GM12878 (cell line): ENCODE measurements at regions not wholly inside any gene's neighbourhood (a gene's known extent, or its start where the extent isn't known, plus 50 kb on each side); places are given as distances from the start of the nearest gene placed in this dataset.

Experiments
- ATAC-seq: fragments of 200-7000 bp; cut with Tn5 transposase; 3 replicates; pipeline ENCODE4 v1.9.1; 2020; ENCODE audit warnings: mild to moderate bottlenecking, moderate library complexity
- BruUV-seq: library from RNA; stranded (reverse); fragments of 400-500 nt; replicated peaks from 2 replicates; lab custom pipeline; 2021; lab: Mats Ljungman, UMichigan
- CTCF ChIA-PET: fragments of 300-600 bp; sonication (Branson Sonifier 250); formaldehyde crosslinking; extraction: SDS; loops from one replicate; lab custom pipeline; 2021; ENCODE audit warnings: inconsistent platforms; lab: Yijun Ruan, JAX
- POLR2A ChIA-PET: fragments of 350-600 bp; formaldehyde crosslinking; extraction: SDS; loops from one replicate; lab custom pipeline; 2021; ENCODE audit warnings: inconsistent platforms; lab: Charles Lee
- RAD21 ChIA-PET: fragments of 300-600 bp; sonication (Branson Sonifier 250); formaldehyde crosslinking; loops from one replicate; lab custom pipeline; 2023; ENCODE audit warnings: antibody characterized with exemption; ENCODE audit not compliant: unreplicated experiment; lab: Charles Lee
- SMC1A ChIA-PET: fragments of 300-600 bp; sonication (Branson Sonifier 250); formaldehyde crosslinking; loops from one replicate; lab custom pipeline; 2023; ENCODE audit not compliant: unreplicated experiment, uncharacterized antibody; lab: Charles Lee
- DNase-seq: peaks from one replicate; pipeline ENCODE4 v3.0.0-alpha.2; 2011; ENCODE audit warnings: low read depth, low spot score
- FAIRE-seq: peaks from 3 replicates; lab custom pipeline; 2011; peaks lifted over from hg19 to GRCh38; lab: Jason Lieb, UNC
- H2AFZ ChIP-seq: 2 replicates; pipeline ENCODE4 v1.6.0; 2011; ENCODE audit warnings: low read depth, low read length, control low read depth; ENCODE audit not compliant: control insufficient read depth
- H3K27ac ChIP-seq: 2 replicates; pipeline ENCODE4 v1.5.1; 2011; ENCODE audit warnings: control low read depth; ENCODE audit not compliant: control insufficient read depth, insufficient read depth
- H3K27me3 ChIP-seq, 2 experiments: replicated peaks in 1 of 2; 2 replicates each; pipeline versions ENCODE4 v1.6.0 to v1.6.1; 2011; ENCODE audit warnings: low read length in 1 of 2; ENCODE audit not compliant: control insufficient read depth in 2 of 2, insufficient read depth in 2 of 2
- H3K36me3 ChIP-seq, 2 experiments: 2 replicates each; pipeline ENCODE4 v1.5.1; 2011; ENCODE audit warnings: low read length in 1 of 2; ENCODE audit not compliant: control insufficient read depth in 2 of 2, insufficient read depth in 2 of 2
- H3K4me1 ChIP-seq: 2 replicates; pipeline ENCODE4 v1.6.1; 2011; ENCODE audit warnings: mild to moderate bottlenecking, low read length, moderate library complexity, mixed read lengths; ENCODE audit not compliant: control insufficient read depth, insufficient read depth
- H3K4me2 ChIP-seq: 2 replicates; pipeline ENCODE4 v1.6.0; 2011; ENCODE audit warnings: control low read depth; ENCODE audit not compliant: control insufficient read depth, insufficient read depth
- H3K4me3 ChIP-seq: fragments of 200-600 bp; sonication (generic); 2 replicates; pipeline ENCODE4 v1.5.1; 2016
- H3K79me2 ChIP-seq: 2 replicates; pipeline ENCODE4 v1.6.0; 2011; ENCODE audit warnings: low read length; ENCODE audit not compliant: control insufficient read depth, insufficient read depth
- H3K9ac ChIP-seq: 2 replicates; pipeline ENCODE4 v1.8.0; 2011; ENCODE audit warnings: low read length, control low read depth, mixed read lengths; ENCODE audit not compliant: control insufficient read depth, insufficient read depth
- H3K9me3 ChIP-seq: replicated peaks from 3 replicates; pipeline ENCODE4 v1.5.1; 2011; ENCODE audit warnings: mild to moderate bottlenecking, low read length; ENCODE audit not compliant: control insufficient read depth, insufficient read depth
- H4K20me1 ChIP-seq: 2 replicates; pipeline ENCODE4 v1.6.0; 2011; ENCODE audit not compliant: control insufficient read depth, insufficient read depth
- CREB1 ChIP-seq: IDR thresholded peaks from 2 replicates; pipeline ENCODE4 v1.6.1; 2012; ENCODE audit warnings: low read depth, mild to moderate bottlenecking, inconsistent platforms
- EED ChIP-seq: sonication (generic); IDR thresholded peaks from 2 replicates; pipeline ENCODE4 v1.6.1; 2016; ENCODE audit warnings: antibody characterized with exemption, low read depth
- MEF2A ChIP-seq: IDR thresholded peaks from 2 replicates; pipeline ENCODE4 v1.6.1; 2011; ENCODE audit warnings: low read depth, mild to moderate bottlenecking, low read length, moderate library complexity; ENCODE audit not compliant: insufficient read depth
- MTA2 ChIP-seq: fragments of 450-650 bp; IDR thresholded peaks from 2 replicates; pipeline ENCODE4 v1.6.1; 2016; ENCODE audit warnings: low read depth, mild to moderate bottlenecking, moderate library complexity
- NFYB ChIP-seq: IDR thresholded peaks from 2 replicates; pipeline ENCODE4 v1.6.1; 2011; ENCODE audit warnings: low read depth, mild to moderate bottlenecking, low read length, improper control_type of control experiment, moderate library complexity; ENCODE audit not compliant: insufficient read depth
- PAX8 ChIP-seq: fragments of 450-650 bp; IDR thresholded peaks from 2 replicates; pipeline ENCODE4 v1.6.1; 2017; ENCODE audit warnings: mild to moderate bottlenecking, moderate library complexity
- SMAD5 ChIP-seq: IDR thresholded peaks from 2 replicates; pipeline ENCODE4 v1.6.1; 2016; ENCODE audit warnings: antibody characterized with exemption, low read depth
- ZBTB4 ChIP-seq: fragments of 450-650 bp; formaldehyde crosslinking; IDR thresholded peaks from 2 replicates; pipeline ENCODE4 v1.4.0; 2022; ENCODE audit warnings: mild to moderate bottlenecking, moderate library complexity
- ZNF274 ChIP-seq: IDR thresholded peaks from one replicate; pipeline ENCODE4 v1.8.0; 2011; ENCODE audit not compliant: insufficient read length, insufficient read depth
- WGBS: methylation state at CpG from one replicate; pipeline ENCODE4 v1.1.6; 2016; ENCODE audit warnings: low lambda C conversion rate; ENCODE audit not compliant: insufficient replicate concordance, insufficient coverage; ENCODE audit errors: missing lambda C conversion rate; 5-methylcytosine and 5-hydroxymethylcytosine counted together
- in situ Hi-C: fragments of 300-500 bp; cut with MboI; formaldehyde crosslinking; loops from 9 replicates; pipeline ENCODE4 v1.14.3; 2018; ENCODE audit warnings: mixed read lengths
- intact Hi-C: fragments of 100-400 bp; cut with micrococcal nuclease; formaldehyde crosslinking; loops from one replicate; pipeline ENCODE4 v1.14.2; 2022; ENCODE audit not compliant: unreplicated experiment

GRCh38 chr12:75856235-75856634 is 175.3 kb downstream of the PHLDA1 start:
- Histone ChIP-seq H4K20me1 (no peaks in the 10 kb centered on the region), H3K4me1 (no peaks in the 10 kb centered on the region), H3K27me3 (no peaks in the 10 kb centered on the region), H3K4me2 (no peak overlapping the region), H3K27ac (no peak overlapping the region), H3K4me3 (no peak overlapping the region), H3K9ac (no peak overlapping the region), H2AFZ (no peak overlapping the region), H3K79me2 (no peaks in the 10 kb centered on the region), H3K36me3 (no peaks in the 10 kb centered on the region), H3K9me3 (no peaks in the 10 kb centered on the region)
- no peak for TF ChIP-seq ZBTB4 (CRISPR knock-in tag)
- TF ChIP-seq NFYB, result no peak
- no peak for TF ChIP-seq CREB1
- no peak for TF ChIP-seq MEF2A
- TF ChIP-seq PAX8, result no peak
- TF ChIP-seq ZNF274, result no peak
- TF ChIP-seq SMAD5, result no peak
- no peak for TF ChIP-seq MTA2
- no peak for TF ChIP-seq EED
- DNase-seq (no peak), FAIRE-seq (no peak), ATAC-seq (no peak)
- SMC1A ChIA-PET, result no interaction called here
- intact Hi-C loops (no loop called here), in situ Hi-C loops (no loop called here)
- BruUV-seq, result no TSS peak
- CTCF ChIA-PET, result no interaction called here
- 0% methylated on average over 1 of the region's 1 CpG for WGBS
- RAD21 ChIA-PET, result no interaction called here
- POLR2A ChIA-PET, result no interaction called here
